ENCODE measurements at regions not wholly inside any gene's neighbourhood (a gene's known extent, or its start where the extent isn't known, plus 50 kb on each side); places are given as distances from the start of the nearest gene placed in this dataset.

- Histone ChIP-seq H3K79me2 (ENCODE audit: insufficient read depth, low read length) (no peaks in the 10 kb centered on the region), H3K36me3 (replicated peaks in 1 of 2; ENCODE audit: control insufficient read depth in 1 of 2, insufficient read depth in 2 of 2, low read length in 2 of 2) (no peaks in the 10 kb centered on the region), H2AFZ (ENCODE audit: insufficient read depth, low read depth, low read length, poor library complexity, severe bottlenecking) (no peak overlapping the region), H3K4me1 (ENCODE audit: control insufficient read depth in 1 of 2, insufficient read depth in 2 of 2, low read length in 2 of 2) (no peaks in the 10 kb centered on the region), H3K4me3 (replicated peaks in 1 of 3; ENCODE audit: low read depth in 2 of 3, low read length in 3 of 3) (no peak overlapping the region), H3K27me3 (ENCODE audit: control insufficient read depth in 2 of 2, insufficient read depth in 2 of 2, low read length in 2 of 2) (no peaks in the 10 kb centered on the region), H3K4me2 (replicated peaks; ENCODE audit: extremely low read depth, low read length, poor library complexity, severe bottlenecking) (no peak overlapping the region), H3K9me3 (replicated peaks in 1 of 2; ENCODE audit: control insufficient read depth in 1 of 2, insufficient read depth in 1 of 2, low read length in 2 of 2) (no peaks in the 10 kb centered on the region), H4K20me1 (ENCODE audit: insufficient read depth, low read length) (no peaks in the 10 kb centered on the region), H3K9ac (ENCODE audit: insufficient read depth, low read length, poor library complexity, severe bottlenecking) (no peak overlapping the region), H3K27ac (ENCODE audit: low read depth in 1 of 2, low read length in 2 of 2) (no peak overlapping the region)
- no peak overlapping the region for H3K4me3 Mint-ChIP-seq
- H3K9me3 Mint-ChIP-seq = peaks cover 0 to 5% (median 2%) of the 10 kb centered on the region in 7 donors
- TF ChIP-seq, protein P1, sequence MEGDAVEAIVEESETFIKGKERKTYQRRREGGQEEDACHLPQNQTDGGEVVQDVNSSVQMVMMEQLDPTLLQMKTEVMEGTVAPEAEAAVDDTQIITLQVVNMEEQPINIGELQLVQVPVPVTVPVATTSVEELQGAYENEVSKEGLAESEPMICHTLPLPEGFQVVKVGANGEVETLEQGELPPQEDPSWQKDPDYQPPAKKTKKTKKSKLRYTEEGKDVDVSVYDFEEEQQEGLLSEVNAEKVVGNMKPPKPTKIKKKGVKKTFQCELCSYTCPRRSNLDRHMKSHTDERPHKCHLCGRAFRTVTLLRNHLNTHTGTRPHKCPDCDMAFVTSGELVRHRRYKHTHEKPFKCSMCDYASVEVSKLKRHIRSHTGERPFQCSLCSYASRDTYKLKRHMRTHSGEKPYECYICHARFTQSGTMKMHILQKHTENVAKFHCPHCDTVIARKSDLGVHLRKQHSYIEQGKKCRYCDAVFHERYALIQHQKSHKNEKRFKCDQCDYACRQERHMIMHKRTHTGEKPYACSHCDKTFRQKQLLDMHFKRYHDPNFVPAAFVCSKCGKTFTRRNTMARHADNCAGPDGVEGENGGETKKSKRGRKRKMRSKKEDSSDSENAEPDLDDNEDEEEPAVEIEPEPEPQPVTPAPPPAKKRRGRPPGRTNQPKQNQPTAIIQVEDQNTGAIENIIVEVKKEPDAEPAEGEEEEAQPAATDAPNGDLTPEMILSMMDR (IDR thresholded peaks at IDR 0.05) = no peak
- DNase-seq = no peak
- 100% methylated on average over 2 of the region's 4 CpGs for WGBS (ENCODE audit: insufficient coverage)
- H3K27ac Mint-ChIP-seq = no peak overlapping the region
- H3K27me3 Mint-ChIP-seq (ENCODE audit: low read depth in 3 of 3) = peaks cover 0 to 1% (median 0%) of the 10 kb centered on the region in 3 donors
- H3K36me3 Mint-ChIP-seq = no peaks in the 10 kb centered on the region
- H3K4me1 Mint-ChIP-seq = no peaks in the 10 kb centered on the region
- intact Hi-C loops (cut with micrococcal nuclease) = no loop called here
These were observed 100.0 kb upstream of the TCF4 start for GRCh38 chr18:55688030-55688429.

DNA sequence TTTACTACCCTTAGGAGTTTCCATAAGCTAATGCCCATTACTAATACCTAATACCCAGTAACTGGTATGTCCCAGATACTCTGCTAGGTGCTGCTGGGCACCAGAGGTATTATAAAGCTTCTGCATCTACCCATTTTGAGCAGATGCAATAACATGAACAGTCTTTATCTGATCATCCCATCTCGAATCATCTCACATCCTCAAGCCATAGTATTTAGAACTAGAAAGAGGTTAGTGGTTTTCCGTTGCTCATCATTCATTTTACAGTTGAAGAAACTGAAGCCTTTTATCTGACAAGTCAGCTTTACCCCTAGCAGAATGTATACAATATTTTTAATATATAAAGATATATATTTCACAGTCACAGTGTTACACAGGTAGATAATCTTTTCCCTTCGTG, 99.1 kb upstream of the TCF4 start:
- H3K27ac ChIP-seq (ENCODE audit: low read depth in 1 of 2, low read length in 2 of 2) = no peak overlapping the region
- H3K4me3 Mint-ChIP-seq = no peak overlapping the region
- peaks cover 0 to 1% (median 0%) of the 10 kb centered on the region in 3 donors for H3K27me3 Mint-ChIP-seq (ENCODE audit: low read depth in 3 of 3)
- no peaks in the 10 kb centered on the region for H3K79me2 ChIP-seq (ENCODE audit: insufficient read depth, low read length)
- H3K4me3 ChIP-seq (replicated peaks in 1 of 3; ENCODE audit: low read depth in 2 of 3, low read length in 3 of 3) = no peak overlapping the region
- no CpG with 5 or more reads among the region's 3 CpGs for WGBS (ENCODE audit: insufficient coverage)
- H3K4me2 ChIP-seq (replicated peaks; ENCODE audit: extremely low read depth, low read length, poor library complexity, severe bottlenecking) = no peak overlapping the region
- H3K27ac Mint-ChIP-seq = no peak overlapping the region
- H3K36me3 ChIP-seq (replicated peaks in 1 of 2; ENCODE audit: control insufficient read depth in 1 of 2, insufficient read depth in 2 of 2, low read length in 2 of 2) = no peaks in the 10 kb centered on the region
- no peaks in the 10 kb centered on the region for H3K4me1 ChIP-seq (ENCODE audit: control insufficient read depth in 1 of 2, insufficient read depth in 2 of 2, low read length in 2 of 2)
- DNase-seq = no peak
- intact Hi-C loops (cut with micrococcal nuclease) = no loop called here
- H3K9me3 ChIP-seq (replicated peaks in 1 of 2; ENCODE audit: control insufficient read depth in 1 of 2, insufficient read depth in 1 of 2, low read length in 2 of 2) = no peaks in the 10 kb centered on the region
- H3K9me3 Mint-ChIP-seq = peaks cover 0 to 7% (median 2%) of the 10 kb centered on the region in 7 donors
- no peak overlapping the region for H3K9ac ChIP-seq (ENCODE audit: insufficient read depth, low read length, poor library complexity, severe bottlenecking)
- H4K20me1 ChIP-seq (ENCODE audit: insufficient read depth, low read length) = no peaks in the 10 kb centered on the region
- no peaks in the 10 kb centered on the region for H3K36me3 Mint-ChIP-seq
- no peaks in the 10 kb centered on the region for H3K27me3 ChIP-seq (ENCODE audit: control insufficient read depth in 2 of 2, insufficient read depth in 2 of 2, low read length in 2 of 2)
- TF ChIP-seq, protein P1 (IDR thresholded peaks at IDR 0.05) = no peak
- no peaks in the 10 kb centered on the region for H3K4me1 Mint-ChIP-seq
- H2AFZ ChIP-seq (ENCODE audit: insufficient read depth, low read depth, low read length, poor library complexity, severe bottlenecking) = no peak overlapping the region
